ENCODE measurements at regions not wholly inside any gene's neighbourhood (a gene's known extent, or its start where the extent isn't known, plus 50 kb on each side); places are given as distances from the start of the nearest gene placed in this dataset.

DNA sequence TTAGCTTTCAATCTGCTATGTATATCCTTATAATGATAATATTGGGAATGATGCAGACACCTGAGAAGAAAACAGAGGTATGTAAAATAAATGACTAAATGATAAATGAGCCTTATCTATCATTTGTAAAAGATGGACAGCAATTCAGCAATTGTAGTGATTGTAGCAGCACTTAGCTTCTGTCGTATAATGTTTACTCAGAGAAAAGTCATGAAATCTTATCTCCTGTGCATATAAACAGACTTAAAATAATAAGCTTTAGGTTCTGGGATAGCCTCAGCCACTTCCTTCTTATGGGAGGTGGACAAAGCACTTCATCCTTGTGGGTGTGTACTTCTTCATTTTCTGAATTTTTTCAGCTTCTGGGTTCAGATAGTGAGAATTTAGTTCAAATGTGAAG lies 324.8 kb upstream of the MAP3K7 start:
- TF ChIP-seq, protein P1, sequence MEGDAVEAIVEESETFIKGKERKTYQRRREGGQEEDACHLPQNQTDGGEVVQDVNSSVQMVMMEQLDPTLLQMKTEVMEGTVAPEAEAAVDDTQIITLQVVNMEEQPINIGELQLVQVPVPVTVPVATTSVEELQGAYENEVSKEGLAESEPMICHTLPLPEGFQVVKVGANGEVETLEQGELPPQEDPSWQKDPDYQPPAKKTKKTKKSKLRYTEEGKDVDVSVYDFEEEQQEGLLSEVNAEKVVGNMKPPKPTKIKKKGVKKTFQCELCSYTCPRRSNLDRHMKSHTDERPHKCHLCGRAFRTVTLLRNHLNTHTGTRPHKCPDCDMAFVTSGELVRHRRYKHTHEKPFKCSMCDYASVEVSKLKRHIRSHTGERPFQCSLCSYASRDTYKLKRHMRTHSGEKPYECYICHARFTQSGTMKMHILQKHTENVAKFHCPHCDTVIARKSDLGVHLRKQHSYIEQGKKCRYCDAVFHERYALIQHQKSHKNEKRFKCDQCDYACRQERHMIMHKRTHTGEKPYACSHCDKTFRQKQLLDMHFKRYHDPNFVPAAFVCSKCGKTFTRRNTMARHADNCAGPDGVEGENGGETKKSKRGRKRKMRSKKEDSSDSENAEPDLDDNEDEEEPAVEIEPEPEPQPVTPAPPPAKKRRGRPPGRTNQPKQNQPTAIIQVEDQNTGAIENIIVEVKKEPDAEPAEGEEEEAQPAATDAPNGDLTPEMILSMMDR (IDR thresholded peaks at IDR 0.05; ENCODE audit: low read depth, low read length) = no peak
- no peak for TF ChIP-seq EZH2phosphoT487 (IDR thresholded peaks at IDR 0.05; ENCODE audit: low read depth)

All from OCI-LY3 (cell line).